ENCODE measurements at regions not wholly inside any gene's neighbourhood (a gene's known extent, or its start where the extent isn't known, plus 50 kb on each side); places are given as distances from the start of the nearest gene placed in this dataset.
"Not testable (repeated sequence)": the region's sequence is repeated elsewhere in the genome, so short reads cannot be mapped to it uniquely, and the experiment has no call there.

DNA sequence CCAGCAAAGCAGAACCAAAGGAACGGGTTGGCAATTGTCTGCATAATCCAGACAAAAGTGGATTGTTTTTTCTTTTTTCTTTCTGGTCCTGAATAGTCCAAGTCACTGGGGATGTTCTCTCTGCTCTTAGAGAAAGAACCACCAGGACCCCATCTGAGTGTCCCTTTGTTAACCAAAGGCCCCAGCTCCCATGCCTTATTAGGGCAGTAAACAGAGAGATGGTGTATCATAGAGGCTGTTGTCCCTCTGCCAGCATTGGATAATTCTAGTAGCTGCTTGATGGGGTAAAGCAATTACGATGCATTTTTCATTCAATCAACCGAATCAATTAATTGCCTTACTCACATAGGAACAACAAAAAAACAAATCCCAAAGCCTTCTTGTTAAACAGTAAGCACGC is 213.0 kb downstream of the BUB3 start:
- WGBS, 2 experiments, result 91 to 97% methylated on average over 4 of the region's 4 CpGs
- Histone ChIP-seq H3K27ac (ENCODE audit: insufficient read depth, low read depth, low read length, poor library complexity, severe bottlenecking) (no peak overlapping the region), H3K4me3 (ENCODE audit: insufficient read depth, low read depth, low read length) (no peak overlapping the region), H3K9me3 (ENCODE audit: control insufficient read depth, low read length) (no peaks in the 10 kb centered on the region), H3K27me3 (ENCODE audit: control insufficient read depth, insufficient read depth, low read length, poor library complexity, severe bottlenecking) (no peaks in the 10 kb centered on the region), H3K36me3 (ENCODE audit: control insufficient read depth, insufficient read depth, low read length) (no peaks in the 10 kb centered on the region), H3K4me1 (ENCODE audit: control insufficient read depth, insufficient read depth, low read length) (no peaks in the 10 kb centered on the region)

DNA sequence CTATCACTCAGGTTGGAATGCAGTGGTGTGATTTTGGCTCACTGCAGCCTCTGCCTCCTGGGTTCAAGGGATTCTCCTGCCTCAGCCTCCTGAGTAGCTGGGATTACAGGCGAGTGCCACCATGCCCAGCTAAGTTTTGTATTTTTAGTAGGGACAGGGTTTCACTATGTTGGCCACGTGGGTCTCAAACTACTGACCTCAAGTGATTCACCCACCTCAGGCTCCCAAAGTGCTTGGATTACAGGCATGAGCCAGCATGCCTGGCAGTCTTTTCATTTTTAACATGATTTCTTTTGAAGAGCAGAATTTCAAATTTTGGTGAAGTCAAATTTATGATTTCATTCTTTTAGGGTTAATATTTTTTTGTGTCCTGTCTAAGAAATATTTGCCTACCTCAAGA is 217.4 kb downstream of the BUB3 start:
- not testable (repeated sequence) for H3K4me1 ChIP-seq (ENCODE audit: control insufficient read depth, insufficient read depth, low read length); H3K27me3 ChIP-seq (ENCODE audit: control insufficient read depth, insufficient read depth, low read length, poor library complexity, severe bottlenecking); H3K36me3 ChIP-seq (ENCODE audit: control insufficient read depth, insufficient read depth, low read length); H3K9me3 ChIP-seq (ENCODE audit: control insufficient read depth, low read length); H3K27ac ChIP-seq (ENCODE audit: insufficient read depth, low read depth, low read length, poor library complexity, severe bottlenecking); H3K4me3 ChIP-seq (ENCODE audit: insufficient read depth, low read depth, low read length)
- 87 to 94% methylated on average over 2 of the region's 2 CpGs for WGBS, 2 experiments

DNA sequence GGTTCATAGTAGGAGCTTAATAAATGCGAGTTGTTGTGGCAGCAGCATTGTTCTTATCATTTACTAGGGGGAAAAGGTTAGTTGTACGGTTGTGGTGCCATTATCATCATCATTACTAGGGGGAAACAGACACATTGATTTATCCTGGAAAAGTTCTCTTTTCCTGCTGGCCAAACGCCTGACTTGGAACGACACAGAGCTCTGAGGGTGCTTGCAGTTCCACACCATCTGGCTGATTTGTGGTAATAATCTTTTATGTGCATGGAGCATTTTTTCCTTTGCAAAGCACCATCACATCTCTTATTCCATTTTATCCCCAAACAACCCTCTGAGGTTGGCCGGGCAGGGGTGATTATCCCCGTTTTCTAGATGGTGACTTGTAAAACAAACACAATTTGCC is 219.4 kb downstream of the BUB3 start:
- WGBS, 2 experiments, result 91 to 96% methylated on average over 5 to 6 of the region's 6 CpGs
- no peak overlapping the region for H3K27ac ChIP-seq (ENCODE audit: insufficient read depth, low read depth, low read length, poor library complexity, severe bottlenecking)
- H3K4me3 ChIP-seq (ENCODE audit: insufficient read depth, low read depth, low read length), result no peak overlapping the region
- no peaks in the 10 kb centered on the region for H3K9me3 ChIP-seq (ENCODE audit: control insufficient read depth, low read length)
- H3K27me3 ChIP-seq (ENCODE audit: control insufficient read depth, insufficient read depth, low read length, poor library complexity, severe bottlenecking), result no peaks in the 10 kb centered on the region
- no peaks in the 10 kb centered on the region for H3K36me3 ChIP-seq (ENCODE audit: control insufficient read depth, insufficient read depth, low read length)
- no peaks in the 10 kb centered on the region for H3K4me1 ChIP-seq (ENCODE audit: control insufficient read depth, insufficient read depth, low read length)

DNA sequence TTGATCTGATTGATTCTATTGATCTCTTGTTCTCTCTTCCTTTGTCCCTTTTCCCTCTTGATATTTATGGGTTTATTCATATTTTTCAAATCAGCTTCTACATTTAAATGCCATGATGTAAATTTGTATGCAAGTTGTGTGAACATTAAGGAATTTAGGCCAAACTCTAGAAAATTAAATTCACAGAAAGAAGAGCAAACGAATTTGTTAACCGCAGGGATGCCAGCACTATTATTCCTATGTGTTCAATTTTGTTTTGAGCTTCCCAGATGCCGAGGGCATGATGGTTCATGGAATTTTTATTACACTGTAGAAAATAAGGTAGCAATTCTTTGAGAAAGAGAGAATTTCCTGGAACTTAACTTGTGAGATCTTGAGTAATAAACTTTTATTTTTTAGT is 220.9 kb downstream of the BUB3 start:
- no peaks in the 10 kb centered on the region for H3K4me1 ChIP-seq (ENCODE audit: control insufficient read depth, insufficient read depth, low read length)
- H3K27me3 ChIP-seq (ENCODE audit: control insufficient read depth, insufficient read depth, low read length, poor library complexity, severe bottlenecking), result no peaks in the 10 kb centered on the region
- H3K9me3 ChIP-seq (ENCODE audit: control insufficient read depth, low read length), result no peaks in the 10 kb centered on the region
- H3K4me3 ChIP-seq (ENCODE audit: insufficient read depth, low read depth, low read length), result no peak overlapping the region
- 90 to 91% methylated on average over 3 of the region's 3 CpGs for WGBS, 2 experiments
- no peak overlapping the region for H3K27ac ChIP-seq (ENCODE audit: insufficient read depth, low read depth, low read length, poor library complexity, severe bottlenecking)
- no peaks in the 10 kb centered on the region for H3K36me3 ChIP-seq (ENCODE audit: control insufficient read depth, insufficient read depth, low read length)

DNA sequence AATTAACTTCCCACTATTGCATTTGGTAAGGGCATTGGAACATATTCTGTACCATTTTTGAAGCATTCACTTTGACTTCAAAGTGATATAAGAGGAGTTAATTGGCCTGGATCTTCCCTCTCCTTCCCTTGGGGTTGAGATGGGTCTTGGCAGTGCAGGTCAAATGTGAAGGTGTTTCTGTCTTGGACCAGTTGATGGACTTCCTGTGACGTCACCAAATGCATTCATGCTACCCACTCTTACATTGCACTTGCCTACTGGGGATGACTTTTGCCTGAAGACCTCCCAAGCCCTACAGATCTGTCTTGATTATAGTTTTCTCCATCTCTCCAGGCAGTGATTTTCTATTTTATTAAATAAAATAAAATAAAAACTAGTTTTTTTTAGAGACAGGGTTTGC is 221.5 kb downstream of the BUB3 start:
- Histone ChIP-seq H3K36me3 (ENCODE audit: control insufficient read depth, insufficient read depth, low read length) (no peaks in the 10 kb centered on the region), H3K4me3 (ENCODE audit: insufficient read depth, low read depth, low read length) (no peak overlapping the region), H3K4me1 (ENCODE audit: control insufficient read depth, insufficient read depth, low read length) (no peaks in the 10 kb centered on the region), H3K27me3 (ENCODE audit: control insufficient read depth, insufficient read depth, low read length, poor library complexity, severe bottlenecking) (no peaks in the 10 kb centered on the region), H3K27ac (ENCODE audit: insufficient read depth, low read depth, low read length, poor library complexity, severe bottlenecking) (no peak overlapping the region), H3K9me3 (ENCODE audit: control insufficient read depth, low read length) (no peaks in the 10 kb centered on the region)
- WGBS, 2 experiments, result 80 to 92% methylated on average over 1 of the region's 1 CpG

DNA sequence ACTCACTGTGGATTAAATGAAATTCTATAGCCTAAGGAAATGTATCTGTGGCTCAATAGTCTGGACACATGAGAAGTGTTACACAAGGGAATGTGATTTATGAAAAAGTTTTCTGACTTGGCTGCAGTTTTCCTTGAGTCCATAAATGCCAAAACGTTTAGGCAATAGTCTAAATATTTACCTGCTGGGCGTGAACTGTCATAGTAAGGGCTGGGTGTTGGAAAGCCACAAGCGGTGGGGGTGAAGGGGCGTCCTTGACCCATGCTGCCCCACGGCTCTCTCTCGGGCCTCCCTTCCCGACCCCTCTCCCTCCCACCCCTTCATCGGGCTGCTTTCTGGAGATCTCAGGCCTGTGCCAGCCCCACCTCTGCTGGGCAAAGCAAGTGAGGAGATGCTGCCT is 223.7 kb downstream of the BUB3 start:
- Histone ChIP-seq H3K9me3 (ENCODE audit: control insufficient read depth, low read length) (no peaks in the 10 kb centered on the region), H3K27ac (ENCODE audit: insufficient read depth, low read depth, low read length, poor library complexity, severe bottlenecking) (no peak overlapping the region), H3K4me3 (ENCODE audit: insufficient read depth, low read depth, low read length) (no peak overlapping the region), H3K4me1 (ENCODE audit: control insufficient read depth, insufficient read depth, low read length) (peaks cover 10% of the 10 kb centered on the region), H3K36me3 (ENCODE audit: control insufficient read depth, insufficient read depth, low read length) (no peaks in the 10 kb centered on the region), H3K27me3 (ENCODE audit: control insufficient read depth, insufficient read depth, low read length, poor library complexity, severe bottlenecking) (no peaks in the 10 kb centered on the region)
- 81 to 88% methylated on average over 8 of the region's 8 CpGs for WGBS, 2 experiments

DNA sequence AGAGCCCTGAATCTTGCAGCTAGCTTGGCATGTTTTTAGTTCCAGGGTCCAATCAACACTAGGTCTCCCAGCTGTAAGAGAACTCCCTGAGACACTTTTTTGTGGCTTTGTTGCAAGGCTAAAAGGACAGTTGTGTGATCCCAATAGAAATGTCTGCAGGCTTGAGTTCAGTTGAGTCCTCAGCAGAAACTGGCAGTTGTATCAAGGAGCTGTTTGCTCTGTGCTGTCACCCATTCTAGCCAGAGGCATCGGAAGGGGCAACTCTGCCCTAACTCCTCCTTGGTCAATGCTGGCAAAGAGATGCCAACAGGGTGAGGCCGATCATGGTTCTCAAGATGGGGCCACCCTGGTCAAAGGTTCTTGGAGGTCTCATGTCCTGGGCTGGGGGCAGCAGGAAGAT is 224.1 kb downstream of the BUB3 start:
- Histone ChIP-seq H3K27me3 (ENCODE audit: control insufficient read depth, insufficient read depth, low read length, poor library complexity, severe bottlenecking) (no peaks in the 10 kb centered on the region), H3K4me1 (ENCODE audit: control insufficient read depth, insufficient read depth, low read length) (peaks cover 10% of the 10 kb centered on the region), H3K27ac (ENCODE audit: insufficient read depth, low read depth, low read length, poor library complexity, severe bottlenecking) (no peak overlapping the region), H3K36me3 (ENCODE audit: control insufficient read depth, insufficient read depth, low read length) (no peaks in the 10 kb centered on the region), H3K4me3 (ENCODE audit: insufficient read depth, low read depth, low read length) (no peak overlapping the region), H3K9me3 (ENCODE audit: control insufficient read depth, low read length) (no peaks in the 10 kb centered on the region)
- WGBS, 2 experiments, result 97 to 100% methylated on average over 2 of the region's 2 CpGs

DNA sequence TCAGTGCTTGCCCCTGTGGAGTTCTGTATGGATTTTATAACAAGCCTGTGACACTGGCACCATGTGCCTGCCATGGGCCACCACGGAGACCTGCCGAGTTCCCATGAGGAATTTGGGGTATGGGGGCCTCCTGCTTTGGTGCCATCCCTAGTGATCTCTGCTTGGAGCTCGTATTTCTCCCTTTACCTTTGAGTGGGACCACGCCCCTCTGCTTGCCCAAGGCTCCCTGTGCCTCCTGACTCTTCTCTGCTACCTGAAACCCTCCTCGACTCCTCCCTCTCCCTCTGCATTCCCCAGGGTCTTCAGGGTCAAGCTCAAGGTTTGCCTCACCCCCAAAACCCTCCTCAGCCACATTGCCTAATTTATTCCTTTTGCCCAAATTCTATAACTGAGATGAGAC is 225.0 kb downstream of the BUB3 start:
- 72 to 78% methylated on average over 5 of the region's 5 CpGs for WGBS, 2 experiments
- Histone ChIP-seq H3K27me3 (ENCODE audit: control insufficient read depth, insufficient read depth, low read length, poor library complexity, severe bottlenecking) (no peaks in the 10 kb centered on the region), H3K36me3 (ENCODE audit: control insufficient read depth, insufficient read depth, low read length) (no peaks in the 10 kb centered on the region), H3K27ac (ENCODE audit: insufficient read depth, low read depth, low read length, poor library complexity, severe bottlenecking) (no peak overlapping the region), H3K4me3 (ENCODE audit: insufficient read depth, low read depth, low read length) (no peak overlapping the region), H3K9me3 (ENCODE audit: control insufficient read depth, low read length) (no peaks in the 10 kb centered on the region), H3K4me1 (ENCODE audit: control insufficient read depth, insufficient read depth, low read length) (peaks cover 10% of the 10 kb centered on the region)

DNA sequence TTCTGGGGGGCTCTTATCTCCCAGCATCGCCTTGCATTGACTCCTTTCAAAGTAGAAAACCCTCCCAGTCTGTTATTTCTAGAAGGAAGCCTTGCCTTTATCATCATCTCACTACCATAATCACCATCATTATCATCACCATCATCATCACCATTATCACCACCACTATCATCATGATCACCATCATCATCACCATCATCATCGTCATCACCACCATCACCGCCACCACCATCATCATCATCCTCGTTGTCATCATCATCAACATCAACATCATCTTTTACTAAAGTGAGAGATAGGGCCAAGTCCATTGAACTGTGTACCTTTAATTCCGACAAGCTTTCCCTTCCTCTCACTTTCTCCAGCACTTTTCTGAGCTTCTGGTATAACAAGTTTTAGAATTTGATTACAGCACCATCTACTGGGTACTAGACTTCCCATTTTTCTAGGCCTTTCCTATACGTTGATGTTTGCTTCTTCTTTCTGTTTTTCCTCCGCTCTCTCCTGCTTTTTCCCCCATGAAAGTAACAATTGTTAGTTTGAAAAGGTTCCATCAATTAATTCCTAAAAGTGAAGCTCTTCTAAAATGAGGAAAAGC is 226.4 kb downstream of the BUB3 start:
- Histone ChIP-seq H3K4me1 (ENCODE audit: control insufficient read depth, insufficient read depth, low read length) (peaks cover 10% of the 10 kb centered on the region), H3K36me3 (ENCODE audit: control insufficient read depth, insufficient read depth, low read length) (no peaks in the 10 kb centered on the region), H3K9me3 (ENCODE audit: control insufficient read depth, low read length) (no peaks in the 10 kb centered on the region), H3K27me3 (ENCODE audit: control insufficient read depth, insufficient read depth, low read length, poor library complexity, severe bottlenecking) (no peaks in the 10 kb centered on the region), H3K27ac (ENCODE audit: insufficient read depth, low read depth, low read length, poor library complexity, severe bottlenecking) (no peak overlapping the region), H3K4me3 (ENCODE audit: insufficient read depth, low read depth, low read length) (no peak overlapping the region)
- 84 to 85% methylated on average over 7 of the region's 7 CpGs for WGBS, 2 experiments

DNA sequence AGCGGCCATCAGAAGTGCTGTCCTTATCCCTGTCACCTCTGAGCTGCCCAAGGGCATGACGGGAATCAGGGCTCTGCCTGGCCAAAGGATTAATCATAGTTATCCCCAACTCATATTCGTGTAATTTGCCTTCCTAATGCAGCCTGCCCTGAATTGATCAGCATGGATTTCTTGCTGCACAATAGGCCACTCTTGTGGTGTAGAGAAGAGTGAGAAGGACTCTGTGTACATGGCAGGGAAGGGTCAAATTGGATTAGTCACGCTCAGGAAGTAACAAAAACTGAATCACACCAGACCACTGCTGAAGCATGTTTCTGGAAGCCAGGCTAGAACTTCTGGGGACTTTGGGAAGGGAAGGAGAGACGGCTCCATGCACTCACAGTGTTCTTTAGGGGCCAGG is 227.0 kb downstream of the BUB3 start:
- no peak overlapping the region for H3K27ac ChIP-seq (ENCODE audit: insufficient read depth, low read depth, low read length, poor library complexity, severe bottlenecking)
- 85 to 87% methylated on average over 5 of the region's 5 CpGs for whole genome bisulfite sequencing, 2 experiments

DNA sequence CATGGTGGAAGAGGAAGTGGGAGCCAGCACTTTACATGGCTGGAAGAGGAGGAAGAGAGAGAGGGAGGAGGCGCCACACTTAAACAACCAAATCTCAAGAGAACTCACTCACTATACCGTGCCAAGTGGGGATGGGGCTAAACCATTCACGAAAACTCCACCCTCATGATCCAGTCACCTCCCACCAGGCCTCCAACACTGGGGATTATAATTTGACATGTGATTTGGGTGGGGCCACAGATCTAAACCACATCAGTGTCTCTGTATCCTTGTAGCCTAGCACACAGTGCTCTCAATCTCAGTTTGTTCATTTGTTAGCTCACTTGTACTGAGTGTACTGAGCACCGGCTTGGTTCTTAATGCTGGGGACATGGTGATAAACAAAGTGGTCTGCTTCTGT is 228.3 kb downstream of the BUB3 start:
- no peak overlapping the region for H3K27ac ChIP-seq (ENCODE audit: insufficient read depth, low read depth, low read length, poor library complexity, severe bottlenecking)
- H3K27me3 ChIP-seq (ENCODE audit: control insufficient read depth, insufficient read depth, low read length, poor library complexity, severe bottlenecking), result no peaks in the 10 kb centered on the region
- WGBS, 2 experiments, result 87 to 100% methylated on average over 3 of the region's 4 CpGs
- no peak overlapping the region for H3K4me3 ChIP-seq (ENCODE audit: insufficient read depth, low read depth, low read length)
- no peaks in the 10 kb centered on the region for H3K36me3 ChIP-seq (ENCODE audit: control insufficient read depth, insufficient read depth, low read length)
- H3K4me1 ChIP-seq (ENCODE audit: control insufficient read depth, insufficient read depth, low read length), result peaks cover 10% of the 10 kb centered on the region
- no peaks in the 10 kb centered on the region for H3K9me3 ChIP-seq (ENCODE audit: control insufficient read depth, low read length)

More for the DNA sequence above, 227.0 kb downstream of the BUB3 start:
- H3K4me3 ChIP-seq (ENCODE audit: insufficient read depth, low read depth, low read length), result no peak overlapping the region
- H3K9me3 ChIP-seq (ENCODE audit: control insufficient read depth, low read length), result no peaks in the 10 kb centered on the region
- peaks cover 10% of the 10 kb centered on the region for H3K4me1 ChIP-seq (ENCODE audit: control insufficient read depth, insufficient read depth, low read length)
- no peaks in the 10 kb centered on the region for H3K36me3 ChIP-seq (ENCODE audit: control insufficient read depth, insufficient read depth, low read length)
- H3K27me3 ChIP-seq (ENCODE audit: control insufficient read depth, insufficient read depth, low read length, poor library complexity, severe bottlenecking), result no peaks in the 10 kb centered on the region
